B cell (primary cell): ENCODE measurements at regions not wholly inside any gene's neighbourhood (a gene's known extent, or its start where the extent isn't known, plus 50 kb on each side); places are given as distances from the start of the nearest gene placed in this dataset.

ENCODE experiments used
- ATAC-seq: fragments of 200-7000 bp; cut with Tn5 transposase; one replicate; pipeline ENCODE4 v1.10.0; 2021; ENCODE audit warnings: low read depth, mild to moderate bottlenecking, moderate number of reproducible peaks, moderate library complexity
- CTCF ChIA-PET: fragments of 350-600 bp; sonication (Branson Sonifier 250); formaldehyde crosslinking; loops from one replicate; lab custom pipeline; 2021; ENCODE audit warnings: antibody characterized with exemption, inconsistent platforms; lab: Charles Lee
- POLR2A ChIA-PET: fragments of 350-600 bp; sonication (Branson Sonifier 250); formaldehyde crosslinking; loops from one replicate; lab custom pipeline; 2021; ENCODE audit warnings: antibody characterized with exemption; lab: Charles Lee
- DNase-seq: peaks from one replicate; pipeline ENCODE4 v3.0.0; 2013
- H2AFZ ChIP-seq: 2 replicates; pipeline ENCODE4 v1.6.1; 2012; ENCODE audit warnings: mild to moderate bottlenecking, low read depth, low read length; ENCODE audit not compliant: insufficient read depth, poor library complexity, severe bottlenecking
- H3K27ac ChIP-seq, 2 donors: 1 replicate in 1 of 2; 2 replicates in 1 of 2; pipeline ENCODE4 v1.5.1; 2012 to 2013; ENCODE audit warnings: low read length in 2 of 2, mild to moderate bottlenecking in 2 of 2, moderate library complexity in 1 of 2
- H3K27me3 ChIP-seq, 4 experiments: fragments of 200-600 bp in 1 of 4; sonication (generic) in 1 of 4; replicated peaks in 1 of 4; 1 replicate in 2 of 4; 2 replicates in 2 of 4; pipeline versions ENCODE4 v1.6.1 to v1.7.0; 2013 to 2016; ENCODE audit warnings: low read length in 3 of 4, mild to moderate bottlenecking in 2 of 4, mixed read lengths in 1 of 4, moderate library complexity in 1 of 4; ENCODE audit not compliant: insufficient read depth in 4 of 4, control insufficient read depth in 3 of 4; ENCODE audit errors: control extremely low read depth in 1 of 4
- H3K36me3 ChIP-seq, 2 experiments: replicated peaks in 1 of 2; 1 replicate in 1 of 2; 2 replicates in 1 of 2; pipeline versions ENCODE4 v1.6.1 to v1.7.1; 2013; ENCODE audit warnings: low read length in 1 of 2; ENCODE audit not compliant: insufficient read depth in 2 of 2, control insufficient read depth in 1 of 2; ENCODE audit errors: control extremely low read depth in 1 of 2, extremely low read depth in 1 of 2
- H3K4me1 ChIP-seq, 2 donors: fragments of 200-600 bp in 1 of 2; sonication (generic) in 1 of 2; 1 replicate in 1 of 2; 2 replicates in 1 of 2; pipeline versions ENCODE4 v1.5.1 to v1.6.1; 2013 to 2017; ENCODE audit warnings: low read length in 2 of 2; ENCODE audit not compliant: control insufficient read depth in 2 of 2, insufficient read depth in 2 of 2
- H3K4me2 ChIP-seq: replicated peaks from 2 replicates; pipeline ENCODE3; 2012; ENCODE audit warnings: mild to moderate bottlenecking, low read depth, low read length; ENCODE audit not compliant: poor library complexity, severe bottlenecking
- H3K4me3 ChIP-seq, 5 experiments: fragments of 200-600 bp in 1 of 5; sonication (generic) in 1 of 5; 1 replicate in 3 of 5; 2 replicates in 2 of 5; pipeline versions ENCODE4 v1.5.1 to v1.7.0; 2011 to 2016; ENCODE audit warnings: low read length in 4 of 5, mild to moderate bottlenecking in 4 of 5, low read depth in 2 of 5, control low read depth in 1 of 5, moderate library complexity in 1 of 5; ENCODE audit not compliant: insufficient read depth in 1 of 5; ENCODE audit errors: control extremely low read depth in 1 of 5, extremely low read depth in 1 of 5
- H3K79me2 ChIP-seq: fragments of 200-600 bp; sonication (generic); one replicate; pipeline ENCODE4 v1.6.0; 2016; ENCODE audit warnings: low read length; ENCODE audit not compliant: control insufficient read depth, insufficient read depth
- H3K9ac ChIP-seq: fragments of 200-600 bp; sonication (generic); 2 replicates; pipeline ENCODE4 v1.6.1; 2017; ENCODE audit warnings: mild to moderate bottlenecking, low read length, moderate library complexity
- H3K9me3 ChIP-seq, 3 donors: one replicate each; pipeline versions ENCODE4 v1.6.1 to v1.7.1; 2013; ENCODE audit warnings: low read length in 2 of 3; ENCODE audit not compliant: control insufficient read depth in 2 of 3, insufficient read depth in 1 of 3; ENCODE audit errors: control extremely low read depth in 1 of 3
- H4K20me1 ChIP-seq: 2 replicates; pipeline ENCODE4 v1.6.0; 2012; ENCODE audit warnings: mild to moderate bottlenecking, low read length; ENCODE audit not compliant: insufficient read depth, control insufficient read depth, poor library complexity, severe bottlenecking
- H3K27ac Mint-ChIP-seq: one replicate; pipeline ENCODE4 v1.8.0; 2021; ENCODE audit warnings: mixed read lengths
- H3K27me3 Mint-ChIP-seq: one replicate; pipeline ENCODE4 v1.8.0; 2021; ENCODE audit warnings: mixed read lengths
- H3K4me1 Mint-ChIP-seq: one replicate; pipeline ENCODE4 v1.8.0; 2021; ENCODE audit warnings: mixed read lengths
- H3K4me3 Mint-ChIP-seq: one replicate; pipeline ENCODE4 v1.8.0; 2021; ENCODE audit warnings: mixed read lengths
- H3K9me3 Mint-ChIP-seq: one replicate; pipeline ENCODE4 v1.8.0; 2022; ENCODE audit warnings: mixed read lengths; ENCODE audit not compliant: insufficient read depth
- CTCF ChIP-seq: fragments of 200-600 bp; IDR thresholded peaks from one replicate; pipeline ENCODE4 v1.8.0; 2022; ENCODE audit warnings: antibody characterized with exemption, mild to moderate bottlenecking
- EZH2 ChIP-seq: IDR thresholded peaks from 2 replicates; pipeline ENCODE4 v1.6.1; 2012; ENCODE audit warnings: borderline replicate concordance, low read depth, mild to moderate bottlenecking, moderate library complexity, low read length; ENCODE audit not compliant: insufficient read depth, poor library complexity, severe bottlenecking
- WGBS: methylation state at CpG from one replicate; pipeline ENCODE4 v1.1.5; 2013; ENCODE audit warnings: missing lambda C conversion rate; ENCODE audit not compliant: insufficient coverage; 5-methylcytosine and 5-hydroxymethylcytosine counted together
- intact Hi-C: fragments of 100-400 bp; cut with micrococcal nuclease; formaldehyde crosslinking; loops from one replicate; pipeline ENCODE4 v1.10.0; 2022

- ATAC-seq (no peak), DNase-seq (no peak)
- Histone ChIP-seq H3K9me3 (peaks cover 0 to 11% (median 4%) of the 10 kb centered on the region in 3 donors), H3K4me3 (no peak overlapping the region), H3K4me1 (peaks cover 4 to 8% of the 10 kb centered on the region in 2 donors), H3K9ac (no peak overlapping the region), H4K20me1 (no peaks in the 10 kb centered on the region), H3K4me2 (no peak overlapping the region), H3K79me2 (no peaks in the 10 kb centered on the region), H3K36me3 (no peaks in the 10 kb centered on the region), H2AFZ (no peak overlapping the region), H3K27ac (no peak overlapping the region), H3K27me3 (peaks cover 0 to 4% (median 0%) of the 10 kb centered on the region in 4 experiments)
- Mint-ChIP-seq H3K27ac (peak overlapping the region; percentile 32), H3K27me3 (no peaks in the 10 kb centered on the region), H3K9me3 (peaks cover 5% of the 10 kb centered on the region), H3K4me3 (no peak overlapping the region), H3K4me1 (peaks cover 22% of the 10 kb centered on the region)
- CTCF ChIA-PET: no interaction called here
- no CpG with 5 or more reads among the region's 5 CpGs for WGBS
- intact Hi-C loops: no loop called here
- POLR2A ChIA-PET: no interaction called here
- TF ChIP-seq CTCF (no peak), EZH2 (no peak)
Measured at GRCh38 chr11:10993640-10994039, 135.8 kb upstream of the ZBED5 start.

DNA sequence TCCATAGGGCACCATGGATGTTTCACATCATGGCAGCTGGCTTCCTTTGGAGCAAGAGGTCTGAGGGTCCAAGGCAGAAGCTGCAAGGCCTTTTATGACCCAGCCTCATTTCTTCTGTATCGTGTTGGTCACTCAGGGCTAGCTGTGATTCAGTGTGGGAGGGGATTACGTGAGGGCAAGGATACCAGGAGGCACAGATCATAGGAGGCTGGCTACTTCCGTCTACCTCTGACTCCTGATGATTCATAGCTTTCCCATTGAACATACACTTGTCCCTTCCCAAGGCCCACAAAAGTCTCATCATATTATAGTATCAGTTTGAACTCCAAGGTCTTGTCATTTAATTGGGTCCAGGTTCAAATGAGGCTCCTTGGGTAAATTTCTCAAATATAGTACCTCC is 135.3 kb upstream of the ZBED5 start:
- H3K27ac Mint-ChIP-seq: no peak overlapping the region
- H3K9me3 ChIP-seq: peaks cover 0 to 11% (median 4%) of the 10 kb centered on the region in 3 donors
- H3K4me3 Mint-ChIP-seq: no peak overlapping the region
- peaks cover 5% of the 10 kb centered on the region for H3K9me3 Mint-ChIP-seq
- H3K4me1 Mint-ChIP-seq: peaks cover 22% of the 10 kb centered on the region
- peaks cover 0 to 3% (median 0%) of the 10 kb centered on the region in 4 experiments for H3K27me3 ChIP-seq
- no peaks in the 10 kb centered on the region for H3K27me3 Mint-ChIP-seq
- H2AFZ ChIP-seq: no peak overlapping the region
- no peak overlapping the region for H3K9ac ChIP-seq
- no peak for ATAC-seq
- TF ChIP-seq CTCF (no peak), EZH2 (no peak)
- H3K4me3 ChIP-seq: no peak overlapping the region
- no peaks in the 10 kb centered on the region for H3K79me2 ChIP-seq
- no peaks in the 10 kb centered on the region for H4K20me1 ChIP-seq
- H3K36me3 ChIP-seq: no peaks in the 10 kb centered on the region
- intact Hi-C loops: no loop called here
- 50% methylated on average over 2 of the region's 3 CpGs for WGBS
- no peak for DNase-seq
- no peak overlapping the region for H3K27ac ChIP-seq
- POLR2A ChIA-PET: no interaction called here
- peaks cover 4 to 8% of the 10 kb centered on the region in 2 donors for H3K4me1 ChIP-seq
- CTCF ChIA-PET: no interaction called here
- H3K4me2 ChIP-seq: no peak overlapping the region
